SJSA1 (cell line): ENCODE measurements at regions not wholly inside any gene's neighbourhood (a gene's known extent, or its start where the extent isn't known, plus 50 kb on each side); places are given as distances from the start of the nearest gene placed in this dataset.
"Not testable (repeated sequence)": the region's sequence is repeated elsewhere in the genome, so short reads cannot be mapped to it uniquely, and the experiment has no call there.

Experiments used
- DNase-seq, 2 experiments: peaks; one replicate each; pipeline ENCODE4 v3.0.0-alpha.2; 2015 to 2020; ENCODE audit warnings: low spot score in 2 of 2, low read depth in 1 of 2
- H3K27ac ChIP-seq: fragments of 250-450 bp; sonication (Bioruptor Pico); 2 replicates; pipeline ENCODE4 v1.5.1; 2020; ENCODE audit warnings: mild to moderate bottlenecking, moderate library complexity
- H3K27me3 ChIP-seq: fragments of 250-450 bp; sonication (Bioruptor Pico); replicated peaks from 2 replicates; pipeline ENCODE4 v1.5.1; 2020; ENCODE audit warnings: mild to moderate bottlenecking, moderate library complexity
- H3K36me3 ChIP-seq: fragments of 250-450 bp; sonication (Bioruptor Pico); 2 replicates; pipeline ENCODE4 v1.5.1; 2020; ENCODE audit warnings: mild to moderate bottlenecking
- H3K4me1 ChIP-seq: fragments of 250-450 bp; sonication (Bioruptor Pico); replicated peaks from 2 replicates; pipeline ENCODE4 v1.6.1; 2021; ENCODE audit warnings: mild to moderate bottlenecking
- H3K4me3 ChIP-seq: fragments of 250-450 bp; sonication (Bioruptor Pico); 2 replicates; pipeline ENCODE4 v1.5.1; 2020; ENCODE audit warnings: mild to moderate bottlenecking
- H3K9me3 ChIP-seq: fragments of 250-450 bp; sonication (Bioruptor Pico); replicated peaks from 2 replicates; pipeline ENCODE4 v1.5.1; 2020; ENCODE audit warnings: mild to moderate bottlenecking

- Histone ChIP-seq H3K4me3 (no peak overlapping the region), H3K4me1 (no peaks in the 10 kb centered on the region), H3K27ac (no peak overlapping the region), H3K9me3 (no peaks in the 10 kb centered on the region), H3K36me3 (no peaks in the 10 kb centered on the region), H3K27me3 (no peaks in the 10 kb centered on the region)
- DNase-seq = no peak
Observed at GRCh38 chr12:59396519-59396918, 199.3 kb upstream of the SLC16A7 start.

- H3K36me3 ChIP-seq, DNase-seq, H3K4me3 ChIP-seq, H3K4me1 ChIP-seq, H3K27ac ChIP-seq, H3K9me3 ChIP-seq, H3K27me3 ChIP-seq: not testable (repeated sequence)
Observed at GRCh38 chr12:59395310-59395709, 200.5 kb upstream of the SLC16A7 start.

DNA sequence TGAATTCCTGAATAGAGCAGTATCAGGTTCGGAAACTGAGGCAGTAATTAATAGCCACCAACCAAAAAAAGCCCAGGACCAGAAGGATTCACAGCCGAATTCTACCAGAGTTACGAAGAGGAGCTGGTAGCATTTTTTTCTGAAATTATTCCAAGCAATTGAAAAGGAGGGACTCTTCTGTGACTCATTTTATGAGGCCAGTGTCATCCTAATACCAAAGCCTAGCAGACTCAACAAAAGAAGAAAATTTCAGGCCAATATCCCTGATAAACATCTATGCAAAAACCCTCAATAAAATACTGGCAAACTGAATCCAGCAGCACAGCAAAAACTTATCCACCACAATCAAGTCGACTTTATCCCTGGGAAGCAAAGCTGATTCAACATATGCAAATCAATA, 202.3 kb upstream of the SLC16A7 start:
- H3K9me3 ChIP-seq = no peaks in the 10 kb centered on the region
- no peaks in the 10 kb centered on the region for H3K27me3 ChIP-seq
- no peak overlapping the region for H3K27ac ChIP-seq
- H3K4me3 ChIP-seq = no peak overlapping the region
- H3K4me1 ChIP-seq = no peaks in the 10 kb centered on the region
- H3K36me3 ChIP-seq = no peaks in the 10 kb centered on the region
- no peak for DNase-seq

GRCh38 chr12:59389968-59390576, 205.8 kb upstream of the SLC16A7 start:
- no peaks in the 10 kb centered on the region for H3K9me3 ChIP-seq
- H3K4me1 ChIP-seq = no peaks in the 10 kb centered on the region
- no peak for DNase-seq
- H3K36me3 ChIP-seq = no peaks in the 10 kb centered on the region
- H3K27ac ChIP-seq = no peak overlapping the region
- H3K4me3 ChIP-seq = no peak overlapping the region
- no peaks in the 10 kb centered on the region for H3K27me3 ChIP-seq

- DNase-seq = no peak
- H3K4me3 ChIP-seq = no peak overlapping the region
- H3K9me3 ChIP-seq = no peaks in the 10 kb centered on the region
- no peaks in the 10 kb centered on the region for H3K36me3 ChIP-seq
- no peaks in the 10 kb centered on the region for H3K27me3 ChIP-seq
- no peak overlapping the region for H3K27ac ChIP-seq
- H3K4me1 ChIP-seq = no peaks in the 10 kb centered on the region
Observed at GRCh38 chr12:59388694-59389093, 207.1 kb upstream of the SLC16A7 start.

GRCh38 chr12:59388176-59388575, 207.7 kb upstream of the SLC16A7 start:
- Histone ChIP-seq H3K9me3 (no peaks in the 10 kb centered on the region), H3K27ac (no peak overlapping the region), H3K4me1 (no peaks in the 10 kb centered on the region), H3K36me3 (no peaks in the 10 kb centered on the region), H3K4me3 (no peak overlapping the region), H3K27me3 (no peaks in the 10 kb centered on the region)
- no peak for DNase-seq

GRCh38 chr12:59386236-59386635, 209.6 kb upstream of the SLC16A7 start:
- H3K36me3 ChIP-seq = no peaks in the 10 kb centered on the region
- H3K9me3 ChIP-seq = no peaks in the 10 kb centered on the region
- DNase-seq = no peak
- H3K4me3 ChIP-seq = no peak overlapping the region
- no peaks in the 10 kb centered on the region for H3K27me3 ChIP-seq
- no peaks in the 10 kb centered on the region for H3K4me1 ChIP-seq
- H3K27ac ChIP-seq = no peak overlapping the region

GRCh38 chr12:59383079-59383822, 212.6 kb upstream of the SLC16A7 start:
- H3K4me3 ChIP-seq = no peak overlapping the region
- no peak for DNase-seq
- H3K4me1 ChIP-seq = no peaks in the 10 kb centered on the region
- no peak overlapping the region for H3K27ac ChIP-seq
- no peaks in the 10 kb centered on the region for H3K9me3 ChIP-seq
- H3K36me3 ChIP-seq = no peaks in the 10 kb centered on the region
- no peaks in the 10 kb centered on the region for H3K27me3 ChIP-seq

DNA sequence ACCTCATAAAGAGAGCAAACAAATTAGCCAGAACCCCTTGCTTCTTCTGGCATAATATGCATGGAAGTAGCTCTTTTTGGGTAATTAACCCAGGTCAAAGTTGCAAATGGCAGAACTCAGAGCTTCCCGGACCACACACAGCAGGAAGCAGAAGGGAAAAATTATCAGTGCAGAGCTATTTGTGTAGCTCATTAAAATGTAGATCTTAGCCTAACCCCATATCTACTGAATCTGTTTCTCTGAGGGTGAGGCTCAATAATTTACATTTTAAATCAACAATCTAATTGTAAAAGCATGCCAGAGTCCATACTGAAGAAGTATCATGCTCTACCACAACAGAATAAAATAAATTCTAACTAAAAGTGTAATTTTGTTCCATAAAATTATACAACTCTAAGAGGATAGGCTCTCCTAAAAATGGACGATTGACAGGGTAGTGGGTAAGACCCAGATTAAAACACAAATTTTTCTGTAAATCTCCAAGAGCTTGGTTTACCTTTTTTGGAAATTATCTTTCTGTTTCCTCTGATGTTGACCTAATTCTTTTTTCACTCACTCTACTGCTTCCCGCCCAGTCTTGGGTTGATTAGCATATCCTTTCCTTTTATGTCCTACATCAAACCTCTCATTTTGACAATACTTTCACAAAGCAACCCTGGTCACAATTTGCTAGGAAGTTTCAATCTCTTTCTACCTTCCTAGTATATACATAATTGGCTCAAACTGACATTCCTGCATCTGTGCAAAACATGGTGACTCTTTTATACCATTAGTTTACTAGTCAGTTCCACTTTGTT, 213.3 kb upstream of the SLC16A7 start:
- no peak overlapping the region for H3K27ac ChIP-seq
- no peak for DNase-seq
- H3K27me3 ChIP-seq = no peaks in the 10 kb centered on the region
- no peaks in the 10 kb centered on the region for H3K36me3 ChIP-seq
- no peak overlapping the region for H3K4me3 ChIP-seq
- no peaks in the 10 kb centered on the region for H3K9me3 ChIP-seq
- no peaks in the 10 kb centered on the region for H3K4me1 ChIP-seq

- Histone ChIP-seq H3K27me3 (no peaks in the 10 kb centered on the region), H3K4me3 (no peak overlapping the region), H3K27ac (no peak overlapping the region), H3K4me1 (no peaks in the 10 kb centered on the region), H3K36me3 (no peaks in the 10 kb centered on the region), H3K9me3 (no peaks in the 10 kb centered on the region)
- no peak for DNase-seq
Observed at GRCh38 chr12:59381106-59381505, 214.7 kb upstream of the SLC16A7 start.

DNA sequence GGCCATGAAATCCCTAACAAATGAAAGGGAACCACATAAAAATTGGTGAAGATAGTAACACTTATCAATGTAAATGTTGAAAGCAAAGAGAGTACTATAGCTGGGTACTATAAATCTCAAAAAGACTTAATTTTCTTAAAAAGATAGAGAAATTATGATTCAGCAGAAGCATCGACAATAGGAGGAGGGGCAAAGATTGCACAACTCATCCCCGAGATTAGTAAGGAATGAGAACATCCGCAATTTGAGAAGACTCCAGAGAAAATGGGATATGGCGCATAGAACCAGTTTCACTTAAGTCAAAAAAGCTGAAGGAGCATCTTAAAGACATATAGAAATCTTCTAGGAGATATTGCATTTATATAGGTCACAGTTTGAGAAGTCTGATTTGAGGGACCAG, 220.2 kb upstream of the SLC16A7 start:
- Histone ChIP-seq H3K4me1 (no peaks in the 10 kb centered on the region), H3K36me3 (no peaks in the 10 kb centered on the region), H3K27me3 (no peaks in the 10 kb centered on the region), H3K27ac (no peak overlapping the region), H3K4me3 (no peak overlapping the region), H3K9me3 (no peaks in the 10 kb centered on the region)
- DNase-seq = no peak

DNA sequence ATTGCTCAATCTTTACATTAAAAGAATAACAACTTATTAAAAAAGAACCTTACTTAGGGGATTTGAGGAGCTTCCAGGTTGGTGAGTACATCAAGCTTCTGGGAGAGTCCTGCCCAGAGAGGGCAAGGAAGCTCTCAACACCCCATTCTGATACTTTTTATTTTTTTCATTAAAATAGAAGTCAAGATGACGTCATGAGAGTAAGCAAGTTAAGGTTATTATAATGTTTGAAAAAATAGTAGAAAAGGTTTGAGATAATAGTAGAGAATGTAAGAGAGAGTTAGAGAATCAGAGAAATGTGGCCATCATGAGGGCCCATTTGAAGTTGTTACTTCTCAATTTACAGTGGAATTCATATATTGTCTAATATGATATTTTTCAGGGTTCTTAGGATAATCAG, 221.0 kb upstream of the SLC16A7 start:
- no peak overlapping the region for H3K4me3 ChIP-seq

GRCh38 chr12:59372956-59373355, 222.9 kb upstream of the SLC16A7 start:
- H3K27me3 ChIP-seq = no peaks in the 10 kb centered on the region
- no peaks in the 10 kb centered on the region for H3K9me3 ChIP-seq
- no peak overlapping the region for H3K27ac ChIP-seq
- DNase-seq = no peak
- no peaks in the 10 kb centered on the region for H3K36me3 ChIP-seq
- H3K4me1 ChIP-seq = no peaks in the 10 kb centered on the region
- no peak overlapping the region for H3K4me3 ChIP-seq

More for the DNA sequence above, 221.0 kb upstream of the SLC16A7 start:
- Histone ChIP-seq H3K27me3 (no peaks in the 10 kb centered on the region), H3K27ac (no peak overlapping the region), H3K36me3 (no peaks in the 10 kb centered on the region), H3K4me1 (no peaks in the 10 kb centered on the region), H3K9me3 (no peaks in the 10 kb centered on the region)
- no peak for DNase-seq

GRCh38 chr12:59370933-59371332, 224.9 kb upstream of the SLC16A7 start:
- H3K27ac ChIP-seq = no peak overlapping the region
- H3K9me3 ChIP-seq = no peaks in the 10 kb centered on the region
- DNase-seq = no peak
- no peak overlapping the region for H3K4me3 ChIP-seq
- no peaks in the 10 kb centered on the region; the same call in 1 of the 2 replicates for H3K27me3 ChIP-seq
- no peaks in the 10 kb centered on the region for H3K36me3 ChIP-seq
- H3K4me1 ChIP-seq = no peaks in the 10 kb centered on the region
